GM21526 (cell line): ENCODE measurements at regions not wholly inside any gene's neighbourhood (a gene's known extent, or its start where the extent isn't known, plus 50 kb on each side); places are given as distances from the start of the nearest gene placed in this dataset.

Source experiments
- ATAC-seq: cut with Tn5 transposase; IDR thresholded peaks from one replicate; pipeline ENCODE4 v1.9.1; 2021; ENCODE audit warnings: moderate library complexity; ENCODE audit not compliant: unreplicated experiment, low FRiP score

GRCh38 chr2:22890132-22890531 lies 494.8 kb upstream of the KLHL29 start:
- ATAC-seq = no peak

DNA sequence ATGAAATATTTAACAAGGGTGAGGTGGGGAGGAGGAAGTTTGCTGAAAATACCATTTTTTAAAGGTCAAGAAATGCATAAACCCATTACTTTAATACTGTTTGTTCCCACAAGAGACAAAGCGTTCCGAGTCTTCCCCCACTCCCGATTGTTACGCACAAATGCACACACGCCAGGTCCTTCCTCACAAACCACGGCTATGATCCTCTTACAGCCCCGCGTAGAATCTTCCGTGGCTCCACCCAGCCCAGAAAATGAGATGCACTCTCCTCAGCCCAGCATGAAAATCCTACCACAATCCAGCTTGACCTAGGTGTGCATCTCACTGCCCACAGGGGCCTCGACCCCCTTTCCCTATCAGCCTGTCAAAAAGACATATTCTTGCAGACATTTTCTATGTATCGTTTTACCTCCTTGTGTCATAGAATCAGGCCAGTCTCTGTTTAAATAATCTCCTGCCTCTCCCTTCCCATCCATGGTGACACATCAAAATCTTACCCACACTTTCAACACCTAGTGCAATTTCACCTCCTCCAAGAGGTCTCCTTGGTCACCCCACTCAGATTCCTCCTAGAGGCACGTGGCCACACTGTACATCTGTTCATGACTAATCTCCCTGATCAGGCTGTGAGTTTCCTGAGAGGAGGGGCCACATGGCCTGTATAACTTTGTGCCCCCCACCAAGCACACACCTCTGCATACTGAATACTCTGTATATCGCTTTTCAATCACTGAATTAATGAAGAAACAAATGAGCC lies 491.0 kb upstream of the KLHL29 start:
- no peak for ATAC-seq

- ATAC-seq = no peak
Measured at GRCh38 chr2:22894761-22895160, 490.2 kb upstream of the KLHL29 start.

DNA sequence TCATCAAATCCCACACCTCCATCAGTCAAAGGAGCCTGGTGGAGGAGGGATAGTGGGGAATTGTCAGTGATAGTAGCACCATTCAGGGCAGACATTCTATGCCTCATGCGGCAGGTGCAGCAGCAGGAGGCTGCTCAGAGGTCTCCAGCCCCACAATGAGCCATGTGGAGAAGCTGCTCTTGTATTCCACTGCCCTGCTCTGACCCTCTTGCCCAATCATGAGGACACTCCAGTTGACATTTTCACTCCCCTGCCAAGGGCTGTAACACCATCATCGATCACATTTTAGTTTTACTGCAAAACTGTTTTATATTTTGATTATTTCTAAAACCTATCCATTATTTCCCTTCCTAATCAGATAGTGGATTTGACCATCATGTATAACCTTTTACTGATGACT lies 487.6 kb upstream of the KLHL29 start:
- ATAC-seq = no peak

GRCh38 chr2:22900674-22901073 lies 484.3 kb upstream of the KLHL29 start:
- no peak for ATAC-seq

- ATAC-seq = no peak
Measured at GRCh38 chr2:22901471-22902179, 483.4 kb upstream of the KLHL29 start.

GRCh38 chr2:22902180-22902550 lies 482.8 kb upstream of the KLHL29 start:
- no peak for ATAC-seq

DNA sequence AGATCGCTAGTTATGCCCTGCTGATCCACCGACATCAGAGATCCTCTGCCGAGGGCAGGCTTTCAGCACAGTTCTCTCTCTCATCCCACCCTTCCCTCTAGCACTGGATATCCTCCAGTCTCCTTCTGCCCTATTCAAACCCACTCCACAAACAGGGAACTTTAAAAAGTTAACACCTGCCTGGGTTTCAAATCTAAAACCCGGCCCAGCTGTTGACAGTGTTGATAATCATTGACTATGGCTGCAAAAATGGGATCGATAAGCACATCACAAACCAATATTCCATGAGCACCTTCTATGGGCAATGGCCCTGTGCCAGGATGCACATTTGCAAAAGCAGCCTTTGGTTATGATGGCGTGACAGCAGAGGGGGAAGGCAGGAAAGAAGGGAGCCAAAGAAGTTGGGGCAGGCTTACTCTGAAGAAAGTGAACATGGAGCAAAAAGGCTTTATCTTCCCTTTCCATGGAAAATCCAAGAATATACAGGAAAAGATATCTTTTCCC lies 482.3 kb upstream of the KLHL29 start:
- no peak for ATAC-seq

DNA sequence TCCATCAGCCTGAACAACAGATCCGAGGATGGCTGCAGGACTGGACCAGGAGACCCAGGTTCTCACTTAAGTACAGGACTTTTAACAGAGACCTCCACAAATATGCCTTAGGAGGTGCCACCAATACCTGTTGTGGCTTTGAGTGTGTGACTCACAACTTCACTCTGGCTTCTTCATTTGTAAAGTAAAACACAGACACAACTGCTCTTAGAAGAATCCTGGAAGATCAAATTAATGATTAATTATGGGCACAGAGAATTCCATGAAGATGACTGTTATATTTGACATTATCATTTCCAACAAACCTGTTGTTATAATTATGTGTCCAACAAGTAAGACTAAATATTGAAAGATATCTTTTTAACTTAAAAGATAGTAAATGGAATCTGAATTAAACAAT lies 481.4 kb upstream of the KLHL29 start:
- no peak for ATAC-seq

GRCh38 chr2:22904126-22904684 lies 480.8 kb upstream of the KLHL29 start:
- ATAC-seq = no peak

- ATAC-seq = no peak
Measured at GRCh38 chr2:22907330-22907729, 477.6 kb upstream of the KLHL29 start.

GRCh38 chr2:22912398-22912797 lies 472.6 kb upstream of the KLHL29 start:
- no peak for ATAC-seq

DNA sequence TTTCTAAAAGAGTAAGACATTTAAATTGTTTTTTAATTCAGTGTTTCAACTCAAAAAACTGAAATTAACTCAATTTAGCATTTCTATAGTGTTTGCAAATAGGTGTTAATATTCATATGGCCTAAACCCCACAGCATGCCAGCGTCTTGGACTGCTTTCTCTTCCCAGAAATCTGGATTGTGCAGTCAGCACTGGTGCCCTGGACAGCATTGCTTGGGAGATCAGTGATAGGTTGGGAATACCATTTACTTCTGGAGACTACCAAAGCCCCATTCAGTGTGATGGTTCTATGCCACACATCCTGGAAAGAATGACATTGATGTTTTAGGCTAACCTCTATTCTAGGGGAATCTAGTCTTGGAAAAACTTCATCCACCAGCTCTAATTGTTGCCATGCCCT lies 455.0 kb upstream of the KLHL29 start:
- no peak for ATAC-seq

GRCh38 chr2:22930781-22931180 lies 454.2 kb upstream of the KLHL29 start:
- no peak for ATAC-seq

- no peak for ATAC-seq
Measured at GRCh38 chr2:22932288-22932687, 452.7 kb upstream of the KLHL29 start.

DNA sequence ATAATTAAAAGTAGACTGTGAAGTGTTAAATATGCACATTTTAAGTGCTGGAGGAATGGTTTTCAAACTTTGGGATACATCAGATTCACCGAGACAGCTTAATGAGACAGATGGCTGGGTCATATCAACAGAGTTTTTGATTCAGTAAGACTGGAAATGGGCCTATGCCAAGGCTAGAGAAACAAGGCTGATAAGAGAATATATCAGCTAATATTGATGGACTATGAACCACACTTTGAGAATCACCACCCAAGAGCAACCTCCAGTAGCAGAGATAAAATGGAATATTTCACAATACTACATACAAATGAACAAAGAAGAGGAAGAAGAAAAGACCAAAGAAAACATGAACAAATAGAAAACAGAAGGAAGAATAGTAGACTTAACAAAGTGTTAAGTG lies 450.2 kb upstream of the KLHL29 start:
- no peak for ATAC-seq

GRCh38 chr2:22942441-22942840 lies 442.5 kb upstream of the KLHL29 start:
- no peak for ATAC-seq

DNA sequence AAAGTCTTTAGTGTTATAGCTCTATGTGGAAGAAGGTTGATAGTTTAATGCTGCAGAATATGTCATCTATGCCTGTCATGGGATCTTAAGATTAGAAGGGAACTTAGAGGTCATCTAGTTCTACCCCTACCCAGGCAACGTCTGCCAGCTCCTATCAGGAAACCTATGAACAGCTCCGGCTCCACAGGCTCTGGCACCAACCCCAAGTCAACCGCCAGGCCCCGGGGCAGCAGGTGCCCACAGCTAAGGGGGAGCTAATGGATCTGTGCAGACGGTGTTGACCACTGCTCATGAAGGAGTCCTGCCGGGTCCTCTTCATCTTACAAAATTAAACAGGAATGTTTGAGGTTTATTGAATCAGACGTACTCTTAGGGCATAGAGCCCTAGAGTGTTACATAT lies 440.8 kb upstream of the KLHL29 start:
- no peak for ATAC-seq

DNA sequence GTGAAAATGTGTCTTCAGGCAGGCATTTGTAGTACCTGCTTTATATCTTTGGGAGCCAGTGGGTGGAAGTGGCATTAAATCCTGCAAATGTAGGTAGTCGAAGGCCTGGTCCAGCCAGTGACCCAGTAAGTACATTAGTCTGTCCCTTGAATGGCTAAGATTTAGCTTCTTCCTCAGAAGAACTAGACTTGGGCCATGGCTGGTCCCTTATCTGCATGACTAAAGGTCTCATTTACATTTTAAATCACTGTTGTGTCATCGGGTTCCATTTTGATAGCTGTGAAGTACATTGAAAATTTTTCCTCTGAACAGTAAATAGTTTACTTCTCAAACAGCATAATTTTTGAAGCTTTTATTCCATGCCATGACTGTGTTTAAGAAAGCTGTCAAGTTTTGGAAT lies 438.4 kb upstream of the KLHL29 start:
- no peak for ATAC-seq

DNA sequence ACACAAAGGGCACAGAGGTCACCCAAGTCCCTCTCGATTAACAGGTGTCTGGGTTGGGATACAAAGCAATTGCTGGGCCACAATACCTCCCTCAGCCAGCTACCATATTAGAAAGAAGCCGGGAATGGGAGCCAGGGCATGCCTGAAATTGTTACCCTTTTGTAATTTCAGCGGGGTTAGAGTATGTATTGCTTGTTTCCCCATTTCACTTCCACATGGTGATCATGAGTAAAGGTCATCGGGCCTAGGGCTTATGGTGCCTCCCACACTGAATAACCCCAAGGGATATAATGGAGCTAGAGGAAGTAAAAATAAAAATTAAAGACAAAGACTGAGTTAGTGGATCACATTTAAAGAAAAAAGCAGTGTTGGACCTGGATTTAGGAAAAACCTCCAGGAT lies 437.2 kb upstream of the KLHL29 start:
- ATAC-seq = no peak

- ATAC-seq = no peak
Measured at GRCh38 chr2:22950431-22950830, 434.5 kb upstream of the KLHL29 start.
